K562 (cell line): ENCODE measurements at regions not wholly inside any gene's neighbourhood (a gene's known extent, or its start where the extent isn't known, plus 50 kb on each side); places are given as distances from the start of the nearest gene placed in this dataset.

Source experiments
- ATAC-seq: fragments of 200-7000 bp; cut with Tn5 transposase; 3 replicates; pipeline ENCODE4 v1.9.1; 2020; ENCODE audit warnings: moderate library complexity
- BruUV-seq: library from RNA; stranded (reverse); fragments of 400-500 nt; replicated peaks from 2 replicates; lab custom pipeline; 2021; lab: Mats Ljungman, UMichigan
- CTCF ChIA-PET: fragments of 300-600 bp; formaldehyde crosslinking; extraction: SDS; loops from one replicate; lab custom pipeline; 2021; ENCODE audit warnings: low intra/inter-chr PET ratio; lab: Yijun Ruan, JAX
- POLR2A ChIA-PET: fragments of 300-600, 350-650 bp; sonication (Branson Sonifier 250); formaldehyde crosslinking; extraction: SDS; loops from one replicate; lab custom pipeline; 2021; ENCODE audit warnings: antibody characterized with exemption, inconsistent platforms; lab: Yijun Ruan, JAX
- DNase-seq, 4 experiments: peaks; one replicate each; pipeline versions ENCODE4 v3.0.0 to v3.0.0-alpha.2; 2011 to 2018; ENCODE audit warnings: low spot score in 3 of 4, mixed read lengths in 3 of 4; ENCODE audit errors: extremely low read depth in 1 of 4
- FAIRE-seq: peaks from 2 replicates; lab custom pipeline; 2011; peaks lifted over from hg19 to GRCh38; lab: Jason Lieb, UNC
- H2AFZ ChIP-seq: 2 replicates; pipeline ENCODE4 v1.6.0; 2011; ENCODE audit warnings: low read depth, low read length, control low read depth, inconsistent platforms
- H3K27ac ChIP-seq: fragments of 200-600 bp; 3 replicates; pipeline ENCODE4 v1.8.0; 2011; ENCODE audit warnings: low read depth, mild to moderate bottlenecking, control low read depth, inconsistent platforms, low read length, moderate library complexity, mixed read lengths; ENCODE audit errors: extremely low read depth
- H3K27me3 ChIP-seq, 2 experiments: fragments of 300-600 bp in 1 of 2; 2 replicates in 1 of 2; 3 replicates in 1 of 2; pipeline versions ENCODE4 v1.6.0 to v1.8.0; 2011; ENCODE audit warnings: inconsistent platforms in 2 of 2, low read length in 2 of 2, mild to moderate bottlenecking in 1 of 2, mixed read lengths in 1 of 2, moderate library complexity in 1 of 2; ENCODE audit not compliant: control insufficient read depth in 2 of 2, insufficient read depth in 2 of 2
- H3K36me3 ChIP-seq: fragments of 300-600 bp; 3 replicates; pipeline ENCODE4 v1.8.0; 2011; ENCODE audit warnings: mild to moderate bottlenecking, low read length, inconsistent platforms; ENCODE audit not compliant: control insufficient read depth, insufficient read depth
- H3K4me1 ChIP-seq, 2 experiments: fragments of 200-600 bp in 1 of 2; replicated peaks in 1 of 2; 2 replicates in 1 of 2; 3 replicates in 1 of 2; pipeline versions ENCODE4 v1.5.1 to v1.8.0; 2011; ENCODE audit warnings: inconsistent platforms in 2 of 2, low read length in 2 of 2, mild to moderate bottlenecking in 1 of 2, mixed read lengths in 1 of 2, moderate library complexity in 1 of 2; ENCODE audit not compliant: control insufficient read depth in 2 of 2, insufficient read depth in 2 of 2
- H3K4me2 ChIP-seq: 2 replicates; pipeline ENCODE4 v1.6.1; 2011; ENCODE audit warnings: low read length, control low read depth, inconsistent platforms, mixed read lengths; ENCODE audit not compliant: insufficient read depth
- H3K4me3 ChIP-seq: fragments of 200-600 bp; sonication (generic), shearing (Covaris generic); 2 replicates; pipeline ENCODE4 v1.5.1; 2016; ENCODE audit warnings: control low read depth, inconsistent platforms
- H3K79me2 ChIP-seq: fragments of 200-600 bp; 3 replicates; pipeline ENCODE4 v1.8.0; 2011; ENCODE audit warnings: low read length, inconsistent platforms; ENCODE audit not compliant: control insufficient read depth, insufficient read depth
- H3K9ac ChIP-seq, 2 experiments: 2 replicates each; pipeline versions ENCODE4 v1.6.0 to v1.6.1; 2011; ENCODE audit warnings: low read depth in 2 of 2, low read length in 2 of 2, control low read depth in 1 of 2, inconsistent platforms in 1 of 2, mild to moderate bottlenecking in 1 of 2, mixed read lengths in 1 of 2; ENCODE audit not compliant: insufficient read depth in 1 of 2
- H3K9me1 ChIP-seq: one replicate; pipeline ENCODE4 v1.6.0; 2011; ENCODE audit warnings: inconsistent platforms, mild to moderate bottlenecking, low read length, moderate library complexity; ENCODE audit not compliant: control insufficient read depth, insufficient read depth
- H3K9me3 ChIP-seq: replicated peaks from 2 replicates; pipeline ENCODE4 v1.5.1; 2011; ENCODE audit warnings: low read depth, low read length, inconsistent platforms; ENCODE audit not compliant: control insufficient read depth, insufficient read depth
- H4K20me1 ChIP-seq: replicated peaks from 2 replicates; pipeline ENCODE4 v1.6.1; 2011; ENCODE audit warnings: low read length, inconsistent platforms, mixed read lengths; ENCODE audit not compliant: control insufficient read depth, insufficient read depth
- ATF6 ChIP-seq: sonication (generic); formaldehyde crosslinking; IDR thresholded peaks from 2 replicates; pipeline ENCODE4 v1.4.0; 2020; ENCODE audit warnings: mild to moderate bottlenecking, missing genetic modification reagents
- BHLHE40 ChIP-seq: IDR thresholded peaks from 2 replicates; pipeline ENCODE4 v1.6.1; 2011; ENCODE audit warnings: low read length, improper control_type of control experiment
- EP300 ChIP-seq: IDR thresholded peaks from 2 replicates; pipeline ENCODE4 v1.6.1; 2012; ENCODE audit warnings: low read length, improper control_type of control experiment
- ETS1 ChIP-seq: conservative IDR thresholded peaks from 2 replicates; pipeline ENCODE4 v1.6.1; 2011; ENCODE audit warnings: low read depth, mild to moderate bottlenecking, low read length; ENCODE audit not compliant: control insufficient read depth
- FOXP1 ChIP-seq: sonication (generic); formaldehyde crosslinking; IDR thresholded peaks from 2 replicates; pipeline ENCODE4 v1.8.0; 2022; ENCODE audit warnings: mild to moderate bottlenecking, missing genetic modification reagents
- GABPA ChIP-seq: fragments of 200-800 bp; sonication (Bioruptor generic); conservative IDR thresholded peaks from 2 replicates; pipeline ENCODE4 v1.6.1; 2016; ENCODE audit warnings: low read depth, missing genetic modification characterization, missing compliant biosample characterization
- HOMEZ ChIP-seq: fragments of 250-450 bp; sonication (Bioruptor Pico); IDR thresholded peaks from 2 replicates; pipeline ENCODE4 v1.4.0; 2020; ENCODE audit warnings: mild to moderate bottlenecking, moderate library complexity
- IRF2 ChIP-seq: sonication (generic); formaldehyde crosslinking; IDR thresholded peaks from 2 replicates; pipeline ENCODE4 v1.8.1; 2022; ENCODE audit warnings: mild to moderate bottlenecking, missing genetic modification reagents
- MTA2 ChIP-seq: fragments of 450-650 bp; IDR thresholded peaks from 2 replicates; pipeline ENCODE4 v1.6.1; 2016; ENCODE audit warnings: low read depth
- POLR2G ChIP-seq: fragments of 200-400 bp; formaldehyde crosslinking; IDR thresholded peaks from 2 replicates; pipeline ENCODE4 v1.6.1; 2017; ENCODE audit warnings: low read depth, mild to moderate bottlenecking, antibody characterized with exemption, low read length, moderate library complexity
- SETDB1 ChIP-seq: IDR thresholded peaks from one replicate; pipeline ENCODE4 v1.6.1; 2012; ENCODE audit warnings: low read length, control low read depth, inconsistent platforms
- SRF ChIP-seq, 2 experiments: fragments of 250-450, 450-650 bp in 1 of 2; sonication (Bioruptor Pico) in 1 of 2; sonication (generic) in 1 of 2; formaldehyde crosslinking; IDR thresholded peaks; 2 replicates each; pipeline versions ENCODE4 v1.5.0 to v1.5.1; 2020 to 2022; ENCODE audit warnings: mild to moderate bottlenecking in 1 of 2, missing genetic modification reagents in 1 of 2
- ZFP36 ChIP-seq: fragments of 150-350 bp; IDR thresholded peaks from 2 replicates; pipeline ENCODE4 v1.6.1; 2018; ENCODE audit warnings: low read length, low read depth; ENCODE audit not compliant: partially characterized antibody
- ZNF165 ChIP-seq: fragments of 250-450 bp; sonication (Bioruptor Pico); IDR thresholded peaks from 2 replicates; pipeline ENCODE4 v1.4.0; 2020; ENCODE audit warnings: borderline replicate concordance
- ZNF282 ChIP-seq: sonication (generic); formaldehyde crosslinking; IDR thresholded peaks from 2 replicates; pipeline ENCODE4 v1.8.1; 2023; ENCODE audit warnings: missing genetic modification reagents
- WGBS: fragments of 100-300 bp; shearing (Covaris generic); methylation state at CpG from one replicate; pipeline ENCODE4 v1.1.6; 2016; ENCODE audit warnings: low coverage, mixed read lengths; ENCODE audit not compliant: insufficient coverage; ENCODE audit errors: missing lambda C conversion rate; 5-methylcytosine and 5-hydroxymethylcytosine counted together
- in situ Hi-C: fragments of 300-500 bp; cut with MboI; formaldehyde crosslinking; loops from 4 replicates; pipeline ENCODE4 v1.15.0; 2018; ENCODE audit warnings: inconsistent platforms, mixed read lengths
- intact Hi-C: fragments of 100-400 bp; cut with micrococcal nuclease; formaldehyde crosslinking; loops from 2 replicates; pipeline ENCODE4 v1.14.2; 2022

- Histone ChIP-seq H3K4me1 (no peaks in the 10 kb centered on the region), H3K9me3 (no peaks in the 10 kb centered on the region), H3K9me1 (no peaks in the 10 kb centered on the region), H3K79me2 (no peaks in the 10 kb centered on the region), H3K4me2 (no peak overlapping the region), H3K9ac (no peak overlapping the region), H3K4me3 (no peak overlapping the region), H3K27me3 (no peaks in the 10 kb centered on the region), H2AFZ (no peak overlapping the region), H4K20me1 (no peaks in the 10 kb centered on the region), H3K36me3 (no peaks in the 10 kb centered on the region), H3K27ac (no peak overlapping the region)
- BruUV-seq: no TSS peak
- no peak for FAIRE-seq
- in situ Hi-C loops (no loop called here), intact Hi-C loops (no loop called here)
- DNase-seq: no peak
- WGBS: 0% methylated on average over 4 of the region's 4 CpGs
- TF ChIP-seq SRF (CRISPR knock-in tag; IDR thresholded peaks at IDR 0.05): no peak
- TF ChIP-seq ZNF282 (CRISPR knock-in tag): no peak
- no peak for TF ChIP-seq IRF2
- no peak for TF ChIP-seq BHLHE40
- no peak for TF ChIP-seq SETDB1
- no peak for TF ChIP-seq MTA2
- TF ChIP-seq HOMEZ (CRISPR knock-in tag): no peak
- no peak for TF ChIP-seq ETS1
- TF ChIP-seq FOXP1 (CRISPR knock-in tag): no peak
- TF ChIP-seq GABPA (tag): no peak
- TF ChIP-seq ZFP36: no peak
- TF ChIP-seq POLR2G: no peak
- TF ChIP-seq ZNF165: no peak
- TF ChIP-seq ATF6 (CRISPR knock-in tag): no peak
- no peak for TF ChIP-seq EP300
- no peak for ATAC-seq
- ChIA-PET CTCF (no interaction called here), POLR2A (no interaction called here)
Measured at GRCh38 chr10:106311590-106311989, 852.9 kb downstream of the SORCS1 start.
